Stimulated activated CD4-positive, alpha-beta T cell treated with anti-CD3 and anti-CD28 coated beads, Interleukin-4, amount 100 ng/mL, for 24 hours (primary cell): ENCODE measurements at regions not wholly inside any gene's neighbourhood (a gene's known extent, or its start where the extent isn't known, plus 50 kb on each side); places are given as distances from the start of the nearest gene placed in this dataset.
"Not testable (repeated sequence)": the region's sequence is repeated elsewhere in the genome, so short reads cannot be mapped to it uniquely, and the experiment has no call there.

Experiments used
- DNase-seq: peaks from one replicate; pipeline ENCODE4 v3.0.0-alpha.2; 2020

DNA sequence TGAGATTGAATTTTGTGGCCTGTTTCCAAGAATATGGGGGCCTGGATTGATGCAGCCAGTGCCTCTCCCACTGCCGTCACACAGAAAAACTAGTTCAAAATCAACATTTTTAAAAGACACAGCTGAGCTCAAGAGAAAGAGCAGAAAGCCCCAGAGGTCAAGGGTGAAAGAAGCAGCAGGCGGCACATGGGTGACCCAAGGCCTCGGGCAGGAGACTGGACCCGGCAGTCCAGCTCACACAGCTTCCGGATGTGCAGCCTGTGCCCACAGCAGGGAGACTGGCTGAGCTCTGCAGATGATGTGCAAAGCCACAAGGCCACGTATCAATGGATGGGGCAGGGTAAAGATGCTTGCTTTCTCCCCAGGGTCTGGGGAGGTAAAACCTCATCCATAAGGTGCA is 50.4 kb upstream of the RNF32 start:
- DNase-seq, result no peak

DNA sequence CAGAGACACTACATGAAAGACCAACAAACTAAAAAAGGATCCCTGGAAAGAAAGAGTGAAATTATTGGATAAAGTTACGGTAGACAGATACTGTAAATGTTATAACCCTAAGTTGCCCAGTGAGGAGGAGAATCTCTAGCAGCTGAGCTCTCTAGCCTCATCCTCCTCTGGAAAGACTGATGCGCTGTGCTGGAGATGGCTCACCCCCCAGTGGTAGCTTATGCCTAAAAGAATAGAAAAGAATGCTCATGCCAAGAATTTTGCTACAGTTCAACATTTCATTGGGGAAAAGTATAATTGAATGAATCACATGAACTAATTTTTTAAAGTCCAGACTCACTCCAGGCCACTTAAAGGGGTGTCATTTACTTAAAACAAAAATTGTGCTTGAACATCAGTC is 50.8 kb upstream of the RNF32 start:
- no peak for DNase-seq

DNA sequence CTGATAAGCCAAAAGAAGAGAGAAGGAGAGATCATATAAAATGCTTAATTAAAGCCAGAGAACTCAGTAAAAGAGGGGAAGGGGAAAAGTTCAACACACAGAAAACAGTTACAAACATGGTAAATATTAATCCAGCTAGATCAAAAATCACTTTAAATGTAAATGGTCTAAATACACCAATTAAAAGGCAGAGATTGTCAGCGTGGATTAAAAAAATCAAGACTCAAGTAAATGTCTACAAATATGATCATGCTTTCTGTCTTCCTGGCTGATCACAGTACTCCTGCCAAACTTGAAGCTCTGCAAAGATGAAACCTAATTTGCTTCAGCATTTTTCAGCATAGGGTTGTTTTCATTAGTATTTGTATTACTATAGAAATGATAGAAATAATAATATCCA is 54.6 kb upstream of the RNF32 start:
- DNase-seq, result no peak

- no peak for DNase-seq
These were observed 55.4 kb upstream of the RNF32 start for GRCh38 chr7:156585025-156585648.

DNA sequence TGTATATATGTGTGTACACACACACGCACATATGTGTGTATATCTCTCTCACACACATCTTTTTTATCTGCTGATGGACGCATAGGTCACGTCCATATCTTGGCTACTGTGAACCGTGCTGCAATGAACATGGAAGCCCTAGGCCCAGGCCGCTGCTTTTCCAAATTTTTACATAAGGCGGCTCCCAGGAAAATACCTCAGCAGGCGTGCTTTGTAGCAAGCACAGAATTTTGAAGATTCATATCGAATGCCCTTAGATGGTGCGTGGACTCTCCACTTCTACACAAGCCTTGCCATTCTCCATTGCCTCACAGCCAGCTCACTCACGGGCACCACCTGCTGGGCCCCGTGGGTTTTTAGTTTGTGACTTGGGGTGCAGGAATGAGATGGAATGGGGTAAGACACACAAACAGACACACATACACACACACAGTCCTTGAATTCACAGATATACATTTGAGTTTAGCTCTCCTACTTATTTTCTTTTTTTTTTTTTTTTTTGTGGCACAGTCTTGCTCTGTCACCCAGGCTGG is 57.9 kb upstream of the RNF32 start:
- DNase-seq, result no peak

DNA sequence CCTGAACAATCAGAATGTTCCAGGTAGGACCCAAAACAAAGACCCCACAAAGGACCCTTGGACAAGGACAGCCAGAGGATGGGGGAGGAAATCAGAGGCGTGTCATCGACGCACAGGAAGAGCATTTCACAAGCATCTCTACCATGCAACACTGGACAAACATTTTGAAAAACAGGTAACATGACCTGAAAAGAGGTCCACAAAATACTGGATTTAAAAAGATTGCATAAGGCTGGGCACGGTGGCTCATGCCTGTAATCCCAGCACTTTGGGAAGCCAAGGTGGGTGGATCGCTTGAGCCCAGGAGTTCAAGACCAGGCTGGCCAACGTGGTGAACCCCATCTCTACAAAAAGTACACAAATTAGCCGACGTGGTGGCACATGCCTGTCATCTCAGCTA is 60.5 kb upstream of the RNF32 start:
- no peak for DNase-seq

- no peak for DNase-seq
These were observed 61.0 kb upstream of the RNF32 start for GRCh38 chr7:156579566-156579965.

- DNase-seq, result no peak
These were observed 61.6 kb upstream of the RNF32 start for GRCh38 chr7:156578978-156579430.

- DNase-seq, result no peak
These were observed 62.0 kb upstream of the RNF32 start for GRCh38 chr7:156578578-156578940.

DNA sequence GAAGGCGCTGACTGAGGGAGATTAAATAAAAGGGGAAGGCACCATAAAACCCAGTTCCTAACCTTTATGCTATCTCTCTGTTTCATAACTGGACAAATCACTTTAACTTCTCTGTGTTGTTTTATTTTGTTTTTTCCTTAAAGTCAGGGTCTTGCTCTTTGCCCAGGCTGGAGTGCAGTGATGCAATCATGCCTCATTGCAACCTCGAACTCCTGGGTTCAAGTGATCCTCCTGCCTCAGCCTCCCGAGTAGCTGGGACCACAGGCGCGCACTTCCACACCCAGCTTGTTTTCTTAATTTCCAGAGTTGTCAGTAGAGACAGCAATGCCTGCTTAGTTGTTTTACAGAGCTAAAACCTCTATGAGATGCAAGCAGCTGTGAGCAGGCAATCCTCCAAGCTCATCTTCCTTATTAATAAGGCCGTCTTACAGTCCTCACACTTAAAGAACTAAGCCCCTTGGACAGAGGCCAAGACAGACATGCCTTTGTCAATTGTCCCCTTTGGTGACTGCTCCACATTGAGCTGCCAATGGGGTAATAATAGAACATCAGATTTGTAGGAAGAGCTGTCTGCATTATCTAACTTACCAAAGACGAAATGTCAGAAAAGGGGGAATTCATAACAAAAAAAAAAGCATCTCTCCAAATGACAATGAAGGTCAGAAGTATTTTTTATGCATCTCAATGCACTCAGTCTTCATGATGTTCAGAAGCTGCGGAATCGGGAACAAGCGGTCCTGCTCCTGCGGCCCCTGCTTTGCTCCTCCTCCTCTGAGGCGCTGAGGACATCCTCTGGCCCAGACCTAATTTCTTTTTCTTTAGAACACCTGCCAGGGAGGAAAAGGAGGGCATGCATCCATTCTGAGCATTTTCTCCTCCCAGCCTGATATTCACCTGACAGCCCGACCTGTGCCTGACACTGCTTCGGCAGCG is 62.7 kb upstream of the RNF32 start:
- no peak for DNase-seq

DNA sequence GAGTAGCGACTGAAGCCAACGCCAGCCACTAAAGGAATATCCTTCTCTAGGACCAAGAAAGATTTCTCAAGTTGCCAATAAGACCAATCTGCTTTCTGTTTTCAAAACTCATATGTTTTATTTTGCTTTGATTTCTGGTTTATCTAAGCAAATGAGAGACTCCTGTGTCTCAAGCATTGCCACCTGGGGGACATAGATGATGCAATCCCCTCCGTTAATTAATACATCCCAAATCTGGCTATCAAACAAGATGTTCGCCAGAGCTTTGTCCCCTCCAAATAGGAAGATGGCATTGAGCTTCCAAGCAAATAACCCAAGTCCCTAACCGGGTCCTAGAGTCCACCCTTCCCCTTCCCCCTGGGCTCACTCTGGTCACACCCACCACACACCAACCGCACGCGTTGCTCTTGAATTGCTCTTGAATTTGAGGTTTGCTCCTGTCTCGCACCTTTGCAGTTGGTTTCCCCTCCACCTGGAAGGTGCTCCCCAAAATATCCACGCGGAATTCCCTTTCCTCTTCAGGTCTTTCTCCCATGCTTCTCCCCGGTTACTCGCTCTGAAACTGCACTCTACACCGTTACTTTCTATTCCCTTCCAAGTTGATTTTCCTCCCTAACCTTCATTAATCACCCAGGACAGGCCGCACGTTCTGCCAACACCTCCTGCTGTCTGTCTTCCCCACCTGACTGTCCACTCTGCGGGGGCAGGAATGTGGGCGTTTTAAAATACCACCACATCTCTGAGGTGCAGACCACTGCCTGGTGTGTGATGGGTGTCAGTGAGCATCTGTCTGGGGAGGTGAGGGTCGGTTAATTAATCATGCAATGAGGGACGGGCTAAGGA is 64.1 kb upstream of the RNF32 start:
- no peak for DNase-seq

DNA sequence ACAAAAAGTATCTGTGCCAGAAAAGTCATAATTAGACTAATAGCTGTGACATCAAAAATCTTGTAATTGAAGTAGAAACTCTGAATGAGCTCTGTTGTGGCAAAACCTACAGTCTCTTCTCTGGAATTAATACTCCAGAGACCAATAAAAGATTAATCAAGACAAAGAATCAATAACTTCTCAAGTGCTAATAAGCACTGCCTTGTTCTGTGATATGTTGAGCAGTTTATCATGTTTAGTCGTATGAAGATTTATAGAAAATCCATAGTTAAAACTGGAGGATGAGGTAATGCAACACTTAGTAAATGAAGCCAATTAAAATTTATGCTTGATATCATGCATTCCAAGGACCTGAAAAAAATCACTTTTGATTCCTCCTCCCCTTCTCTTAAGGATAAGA is 72.3 kb upstream of the RNF32 start:
- no peak for DNase-seq

DNA sequence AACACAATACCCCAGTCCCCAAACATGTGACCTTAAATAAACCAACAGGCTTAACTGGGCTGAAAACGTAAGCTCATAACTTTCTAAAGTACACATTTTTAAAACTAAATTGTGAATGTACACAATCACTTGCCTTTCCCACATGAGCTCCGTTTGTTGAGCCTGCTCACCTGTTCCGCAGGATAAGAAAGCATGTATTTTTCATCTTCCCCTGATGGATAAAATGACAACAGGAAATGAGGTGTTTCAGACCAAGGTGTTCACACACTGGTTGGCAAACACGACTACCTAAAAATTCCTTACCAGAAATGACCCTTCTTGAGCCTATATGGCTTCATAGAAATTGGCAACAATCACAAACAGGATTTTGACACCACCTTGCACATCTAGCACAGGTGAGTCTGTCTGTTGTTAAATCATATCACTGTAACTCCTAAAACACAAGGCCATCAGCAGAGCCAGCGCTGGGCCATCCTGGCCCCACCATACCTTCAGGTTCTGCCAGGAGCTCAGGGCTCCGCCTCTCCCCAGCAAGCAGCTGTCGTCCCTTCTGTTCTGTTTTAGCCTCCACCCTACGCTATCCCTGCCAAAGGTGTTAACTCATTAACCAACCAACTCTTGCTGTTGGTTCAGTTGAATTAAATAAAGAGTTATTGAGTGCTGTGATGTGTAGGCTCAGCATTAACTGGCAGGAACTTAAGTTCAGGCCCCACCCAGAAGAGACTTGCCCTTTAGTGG is 73.6 kb upstream of the RNF32 start:
- no peak for DNase-seq

GRCh38 chr7:156565002-156565401 is 75.6 kb upstream of the RNF32 start:
- not testable (repeated sequence) for DNase-seq

- no peak for DNase-seq
These were observed 79.9 kb upstream of the RNF32 start for GRCh38 chr7:156560696-156561095.

DNA sequence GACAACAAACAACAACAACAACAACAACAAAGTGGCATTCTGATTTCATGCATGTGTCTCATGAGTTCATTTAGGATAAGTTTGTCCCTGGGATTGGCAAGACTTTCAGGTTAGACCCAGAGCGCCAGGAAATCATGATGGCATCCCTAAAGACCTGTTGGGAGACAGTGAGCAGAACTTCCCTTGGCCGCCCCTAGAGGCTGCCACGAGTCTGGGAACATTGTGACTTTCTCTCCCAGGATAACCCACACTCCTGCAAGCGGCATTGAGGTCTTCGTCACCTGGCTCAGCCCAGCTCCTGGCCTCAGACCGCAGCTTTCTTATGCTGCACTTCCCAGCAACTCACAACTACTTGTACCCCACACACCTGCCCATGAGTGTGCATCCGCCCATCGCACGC is 80.5 kb upstream of the RNF32 start:
- no peak for DNase-seq

DNA sequence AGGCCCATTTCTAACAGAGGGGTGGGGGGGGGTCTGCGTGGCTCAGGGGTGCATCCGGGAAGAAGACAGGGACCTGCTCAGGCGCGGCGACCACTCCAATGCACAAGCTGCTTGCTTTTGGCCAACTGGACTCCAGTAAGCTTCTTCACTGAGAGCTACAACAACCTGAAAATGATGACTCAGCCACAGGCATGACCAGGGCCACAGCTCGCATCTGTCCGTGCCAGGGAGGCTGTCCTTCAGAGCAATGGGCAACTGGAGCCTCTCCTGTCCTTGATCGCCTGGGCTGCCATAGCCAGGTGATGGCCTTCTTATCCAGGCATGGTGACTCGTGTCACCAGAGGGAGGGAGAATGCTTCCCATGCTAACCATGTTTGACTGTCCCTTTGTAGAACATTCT is 81.6 kb upstream of the RNF32 start:
- no peak for DNase-seq

GRCh38 chr7:156558198-156558597 is 82.4 kb upstream of the RNF32 start:
- DNase-seq, result no peak

GRCh38 chr7:156556083-156556482 is 84.5 kb upstream of the RNF32 start:
- DNase-seq, result no peak

DNA sequence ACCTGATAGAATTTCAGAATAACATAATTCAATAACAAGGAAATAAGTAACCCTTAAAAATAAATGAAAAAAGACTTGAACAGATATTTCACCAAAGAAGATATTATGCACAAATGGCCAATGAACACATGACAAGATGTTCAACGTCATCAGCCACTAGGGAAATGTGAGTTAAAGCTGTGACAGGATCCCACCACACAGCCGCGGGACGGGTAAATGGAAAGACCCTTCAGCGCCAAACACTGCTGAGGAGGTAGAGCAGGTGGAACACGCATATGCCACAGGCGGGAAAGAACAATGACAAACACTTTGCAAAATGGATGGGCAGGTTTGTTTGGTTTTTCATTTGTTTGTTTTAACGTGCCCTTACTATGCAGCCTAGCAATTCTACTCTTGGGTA is 86.1 kb upstream of the RNF32 start:
- DNase-seq, result no peak

- no peak for DNase-seq
These were observed 90.9 kb upstream of the RNF32 start for GRCh38 chr7:156549636-156550035.

GRCh38 chr7:156547884-156548561 is 92.6 kb upstream of the RNF32 start:
- no peak for DNase-seq
